Neural progenitor cell (in vitro differentiated cells): ENCODE measurements at regions not wholly inside any gene's neighbourhood (a gene's known extent, or its start where the extent isn't known, plus 50 kb on each side); places are given as distances from the start of the nearest gene placed in this dataset.

Experiments used
- EZH2 ChIP-seq: fragments of 200-600 bp; sonication (generic); IDR thresholded peaks from 2 replicates; pipeline ENCODE4 v1.6.1; 2017; ENCODE audit warnings: antibody characterized with exemption, mild to moderate bottlenecking, moderate library complexity
- TF ChIP-seq, protein P1 (sequence below): fragments of 200-600 bp; sonication (generic); IDR thresholded peaks from 2 replicates; pipeline ENCODE4 v1.5.1; 2017; ENCODE audit warnings: antibody characterized with exemption, mild to moderate bottlenecking

DNA sequence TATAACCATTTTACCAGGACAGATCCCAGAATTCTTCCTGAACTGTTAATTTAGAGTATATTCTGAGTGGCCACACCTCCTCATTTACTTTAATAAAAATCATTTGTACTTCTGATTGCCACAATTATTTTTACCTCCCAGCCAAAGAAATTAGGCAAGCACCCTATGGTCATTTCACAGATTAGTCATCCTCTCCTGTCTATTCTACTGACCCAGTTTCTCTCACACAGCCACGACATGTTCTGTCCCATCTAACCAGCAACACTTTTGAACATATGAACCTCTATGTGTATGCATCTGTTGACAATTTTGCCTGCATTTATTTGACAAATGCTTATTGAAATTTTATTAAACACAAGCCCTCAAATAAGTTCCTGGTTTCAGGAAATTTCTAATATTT lies 202.6 kb upstream of the STXBP5 start:
- TF ChIP-seq, protein P1, sequence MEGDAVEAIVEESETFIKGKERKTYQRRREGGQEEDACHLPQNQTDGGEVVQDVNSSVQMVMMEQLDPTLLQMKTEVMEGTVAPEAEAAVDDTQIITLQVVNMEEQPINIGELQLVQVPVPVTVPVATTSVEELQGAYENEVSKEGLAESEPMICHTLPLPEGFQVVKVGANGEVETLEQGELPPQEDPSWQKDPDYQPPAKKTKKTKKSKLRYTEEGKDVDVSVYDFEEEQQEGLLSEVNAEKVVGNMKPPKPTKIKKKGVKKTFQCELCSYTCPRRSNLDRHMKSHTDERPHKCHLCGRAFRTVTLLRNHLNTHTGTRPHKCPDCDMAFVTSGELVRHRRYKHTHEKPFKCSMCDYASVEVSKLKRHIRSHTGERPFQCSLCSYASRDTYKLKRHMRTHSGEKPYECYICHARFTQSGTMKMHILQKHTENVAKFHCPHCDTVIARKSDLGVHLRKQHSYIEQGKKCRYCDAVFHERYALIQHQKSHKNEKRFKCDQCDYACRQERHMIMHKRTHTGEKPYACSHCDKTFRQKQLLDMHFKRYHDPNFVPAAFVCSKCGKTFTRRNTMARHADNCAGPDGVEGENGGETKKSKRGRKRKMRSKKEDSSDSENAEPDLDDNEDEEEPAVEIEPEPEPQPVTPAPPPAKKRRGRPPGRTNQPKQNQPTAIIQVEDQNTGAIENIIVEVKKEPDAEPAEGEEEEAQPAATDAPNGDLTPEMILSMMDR = no peak
- no peak for TF ChIP-seq EZH2
